ENCODE measurements at regions not wholly inside any gene's neighbourhood (a gene's known extent, or its start where the extent isn't known, plus 50 kb on each side); places are given as distances from the start of the nearest gene placed in this dataset.

- Histone ChIP-seq H3K4me3 (no peak overlapping the region), H3K4me2 (no peak overlapping the region), H3K27me3 (ENCODE audit: insufficient read depth, low read depth) (no peaks in the 10 kb centered on the region), H2AFZ (no peak overlapping the region), H3K27ac (no peak overlapping the region), H3K9me3 (ENCODE audit: insufficient read depth, low read depth) (peaks cover 9% of the 10 kb centered on the region; the same call in 1 of the 2 replicates), H3K9me2 (ENCODE audit: insufficient read depth) (no peaks in the 10 kb centered on the region), H3K4me1 (replicated peaks; ENCODE audit: insufficient read depth) (peaks cover 17% of the 10 kb centered on the region), H3K36me3 (ENCODE audit: low read depth) (no peaks in the 10 kb centered on the region), H3F3A (ENCODE audit: insufficient read depth, low read depth) (peaks cover 7% of the 10 kb centered on the region; the same call in 1 of the 2 replicates), H4K20me1 (ENCODE audit: insufficient read depth) (no peaks in the 10 kb centered on the region), H3K79me2 (ENCODE audit: low read depth) (no peaks in the 10 kb centered on the region)
- ChIA-PET POLR2A (ENCODE audit: unreplicated experiment) (no interaction called here), CTCF (no interaction called here)
- DNase-seq, result peak in 1 of 2 experiments; percentile 78
- BruUV-seq (replicated peaks), result no TSS peak
- TF ChIP-seq EZH2 (IDR thresholded peaks at IDR 0.05; ENCODE audit: low read depth) (no peak), CTCF (conservative IDR thresholded peaks at IDR 0.05) (no peak)
- intact Hi-C loops (cut with micrococcal nuclease; ENCODE audit: unreplicated experiment), result no loop called here
These were observed 274.0 kb downstream of the MAFB start for GRCh38 chr20:40414843-40415615.

GRCh38 chr20:40410028-40410427 is 279.0 kb downstream of the MAFB start:
- Histone ChIP-seq H4K20me1 (ENCODE audit: insufficient read depth) (no peaks in the 10 kb centered on the region), H3K36me3 (ENCODE audit: low read depth) (no peaks in the 10 kb centered on the region), H3K4me2 (no peak overlapping the region), H3K4me1 (replicated peaks; ENCODE audit: insufficient read depth) (0 out of 2 replicates have a peak, but pooled peaks cover 5% of the 10 kb centered on the region), H3K9me3 (ENCODE audit: insufficient read depth, low read depth) (no peaks in the 10 kb centered on the region), H2AFZ (no peak overlapping the region), H3K4me3 (no peak overlapping the region), H3F3A (ENCODE audit: insufficient read depth, low read depth) (no peaks in the 10 kb centered on the region), H3K79me2 (ENCODE audit: low read depth) (no peaks in the 10 kb centered on the region), H3K27ac (no peak overlapping the region), H3K27me3 (ENCODE audit: insufficient read depth, low read depth) (no peaks in the 10 kb centered on the region), H3K9me2 (ENCODE audit: insufficient read depth) (no peaks in the 10 kb centered on the region)
- no TSS peak for BruUV-seq (replicated peaks)
- CTCF ChIA-PET, result no interaction called here
- intact Hi-C loops (cut with micrococcal nuclease; ENCODE audit: unreplicated experiment), result no loop called here
- TF ChIP-seq CTCF (conservative IDR thresholded peaks at IDR 0.05) (no peak), EZH2 (IDR thresholded peaks at IDR 0.05; ENCODE audit: low read depth) (no peak)
- POLR2A ChIA-PET (ENCODE audit: unreplicated experiment), result no interaction called here
- no peak for DNase-seq

- no peak for DNase-seq
- Histone ChIP-seq H3K4me3 (no peak overlapping the region), H3K36me3 (ENCODE audit: low read depth) (no peaks in the 10 kb centered on the region), H4K20me1 (ENCODE audit: insufficient read depth) (no peaks in the 10 kb centered on the region), H3K27me3 (ENCODE audit: insufficient read depth, low read depth) (peaks cover 2% of the 10 kb centered on the region; the same call in 1 of the 2 replicates), H3K27ac (no peak overlapping the region), H3K4me1 (replicated peaks; ENCODE audit: insufficient read depth) (no peaks in the 10 kb centered on the region), H3F3A (ENCODE audit: insufficient read depth, low read depth) (no peaks in the 10 kb centered on the region), H2AFZ (no peak overlapping the region), H3K4me2 (no peak overlapping the region), H3K79me2 (ENCODE audit: low read depth) (no peaks in the 10 kb centered on the region), H3K9me3 (ENCODE audit: insufficient read depth, low read depth) (no peaks in the 10 kb centered on the region), H3K9me2 (ENCODE audit: insufficient read depth) (no peaks in the 10 kb centered on the region)
- POLR2A ChIA-PET (ENCODE audit: unreplicated experiment), result no interaction called here
- CTCF ChIA-PET, result no interaction called here
- intact Hi-C loops (cut with micrococcal nuclease; ENCODE audit: unreplicated experiment), result no loop called here
- TF ChIP-seq CTCF (conservative IDR thresholded peaks at IDR 0.05) (no peak), EZH2 (IDR thresholded peaks at IDR 0.05; ENCODE audit: low read depth) (no peak)
- BruUV-seq (replicated peaks), result no TSS peak
These were observed 291.6 kb downstream of the MAFB start for GRCh38 chr20:40397467-40397866.
